Mucosa of descending colon (tissue), 3 donors: ENCODE measurements at regions not wholly inside any gene's neighbourhood (a gene's known extent, or its start where the extent isn't known, plus 50 kb on each side); places are given as distances from the start of the nearest gene placed in this dataset.
A peak's percentile ranks its signal among the peaks of the same experiment; 100 is the strongest.

Source experiments
- ATAC-seq: fragments of 200-7000 bp; cut with Tn5 transposase; one replicate; pipeline ENCODE4 v1.9.1; 2020; ENCODE audit warnings: mild to moderate bottlenecking, moderate library complexity
- DNase-seq, 3 donors: peaks; one replicate each; pipeline ENCODE4 v3.0.0-alpha.2; 2020
- H3K36me3 ChIP-seq: fragments of 200-600 bp; one replicate; pipeline ENCODE4 v1.8.0; 2021; ENCODE audit warnings: low read depth, mild to moderate bottlenecking
- H3K4me1 ChIP-seq: fragments of 200-600 bp; one replicate; pipeline ENCODE4 v1.8.0; 2021; ENCODE audit warnings: low read depth, mild to moderate bottlenecking
- H3K4me3 ChIP-seq: fragments of 200-600 bp; one replicate; pipeline ENCODE4 v1.8.0; 2021; ENCODE audit warnings: mild to moderate bottlenecking
- H3K9me3 ChIP-seq: fragments of 200-600 bp; one replicate; pipeline ENCODE4 v1.8.0; 2021; ENCODE audit warnings: mild to moderate bottlenecking
- CTCF ChIP-seq: fragments of 200-600 bp; IDR thresholded peaks from one replicate; pipeline ENCODE4 v1.8.0; 2022; ENCODE audit warnings: antibody characterized with exemption, mild to moderate bottlenecking
- intact Hi-C, 2 donors: fragments of 100-400 bp; cut with DNase I in 1 of 2; cut with micrococcal nuclease in 1 of 2; formaldehyde crosslinking; loops; one replicate each; pipeline versions ENCODE4 v1.11.0 to v1.11.1; 2022; cut with DNase I, micrococcal nuclease
- donor health status: DM: no; HTN: no; CAD: no; lungs with moderate emphysema.
- donor health status: DM: no; HTN: no; CAD: no.
- donor health status: DM: no; HTN: yes; CAD: no.

GRCh38 chr2:100767810-100768806, 51.8 kb upstream of the NPAS2 start:
- no peak for TF ChIP-seq CTCF
- peak; percentile 71 for ATAC-seq
- intact Hi-C loops: no loop called here
- H3K4me3 ChIP-seq: no peak overlapping the region
- H3K9me3 ChIP-seq: no peaks in the 10 kb centered on the region
- H3K4me1 ChIP-seq: peaks cover 5% of the 10 kb centered on the region
- H3K36me3 ChIP-seq: no peaks in the 10 kb centered on the region
- DNase-seq: no peak
